AML-193 (cell line): ENCODE measurements at regions not wholly inside any gene's neighbourhood (a gene's known extent, or its start where the extent isn't known, plus 50 kb on each side); places are given as distances from the start of the nearest gene placed in this dataset.

ENCODE experiments used
- DNase-seq, 2 experiments: peaks; one replicate each; lab custom pipeline; 2025; lab: John Stamatoyannopoulos, UW

DNA sequence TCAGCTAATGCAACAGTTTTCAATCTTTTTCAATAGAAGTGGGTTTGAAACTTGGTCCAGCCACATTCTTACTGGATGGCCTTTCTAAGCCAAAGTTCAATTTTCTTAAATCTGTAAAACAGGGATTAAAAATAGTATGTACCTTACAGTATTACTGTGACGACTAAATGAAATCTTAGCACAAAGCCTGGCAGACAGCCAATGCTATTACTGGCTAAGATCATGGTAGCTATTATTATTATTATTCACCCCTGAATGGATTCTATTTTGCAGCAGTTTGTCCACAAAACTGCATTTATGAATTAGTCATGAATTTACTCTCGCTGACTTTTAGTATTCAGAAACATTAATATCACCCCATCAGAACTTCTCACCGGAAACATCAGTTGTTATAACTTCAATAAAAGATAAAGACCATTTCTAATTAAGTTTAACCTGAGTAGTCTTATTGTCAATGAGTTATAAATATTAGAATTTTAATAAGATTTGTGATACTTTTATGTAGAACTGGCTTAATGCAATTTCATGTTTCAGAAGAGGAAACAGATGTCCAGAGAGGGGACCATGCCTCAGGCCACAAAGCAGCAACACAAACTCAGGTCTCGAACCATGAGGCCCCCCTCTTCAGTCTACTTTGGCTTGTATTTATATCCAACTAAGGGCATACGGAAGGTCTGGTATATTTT, 468.2 kb downstream of the ARHGEF28 start:
- DNase-seq: no peak

GRCh38 chr5:74093561-74093960, 467.6 kb downstream of the ARHGEF28 start:
- no peak for DNase-seq

DNA sequence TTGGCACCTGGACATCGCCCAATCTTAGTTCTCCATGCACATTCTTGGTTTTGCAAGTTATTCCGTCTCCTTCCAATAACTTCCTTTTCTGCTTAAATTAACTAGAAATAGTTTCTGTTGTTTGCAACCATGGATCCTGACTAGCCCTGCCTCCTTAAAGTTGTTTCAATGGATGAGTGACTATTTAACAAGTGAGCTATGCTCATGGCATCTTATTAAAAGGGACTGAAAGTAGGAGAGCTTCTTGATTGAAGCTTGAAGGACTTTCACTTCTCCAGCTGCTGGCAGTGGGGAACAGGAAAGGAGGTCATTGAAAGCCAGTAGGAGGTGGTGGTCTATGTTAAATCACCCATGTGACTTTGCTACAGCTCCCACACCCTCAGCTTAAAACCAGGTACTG, 466.8 kb downstream of the ARHGEF28 start:
- DNase-seq: no peak

GRCh38 chr5:74085782-74086181, 459.8 kb downstream of the ARHGEF28 start:
- no peak for DNase-seq

DNA sequence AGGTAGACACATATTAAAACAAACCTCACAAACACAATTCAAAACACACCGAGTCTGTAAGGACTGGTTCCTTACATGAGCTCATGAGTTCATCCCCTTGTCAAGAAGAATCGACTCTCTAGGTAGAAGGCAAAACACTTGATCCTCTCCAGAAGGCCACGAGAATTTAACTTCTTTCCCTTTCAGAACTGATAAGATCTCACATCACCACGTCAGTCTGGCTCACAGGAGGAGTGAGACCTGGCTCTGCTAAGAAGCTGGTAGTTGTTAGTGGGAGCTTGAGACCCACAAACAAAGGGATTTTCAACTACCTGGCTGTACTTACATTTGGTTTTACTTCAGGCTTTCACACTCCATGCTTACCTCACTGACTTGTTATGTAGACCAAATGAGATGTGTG, 459.2 kb downstream of the ARHGEF28 start:
- DNase-seq: no peak

GRCh38 chr5:74083096-74083791, 457.2 kb downstream of the ARHGEF28 start:
- no peak for DNase-seq

DNA sequence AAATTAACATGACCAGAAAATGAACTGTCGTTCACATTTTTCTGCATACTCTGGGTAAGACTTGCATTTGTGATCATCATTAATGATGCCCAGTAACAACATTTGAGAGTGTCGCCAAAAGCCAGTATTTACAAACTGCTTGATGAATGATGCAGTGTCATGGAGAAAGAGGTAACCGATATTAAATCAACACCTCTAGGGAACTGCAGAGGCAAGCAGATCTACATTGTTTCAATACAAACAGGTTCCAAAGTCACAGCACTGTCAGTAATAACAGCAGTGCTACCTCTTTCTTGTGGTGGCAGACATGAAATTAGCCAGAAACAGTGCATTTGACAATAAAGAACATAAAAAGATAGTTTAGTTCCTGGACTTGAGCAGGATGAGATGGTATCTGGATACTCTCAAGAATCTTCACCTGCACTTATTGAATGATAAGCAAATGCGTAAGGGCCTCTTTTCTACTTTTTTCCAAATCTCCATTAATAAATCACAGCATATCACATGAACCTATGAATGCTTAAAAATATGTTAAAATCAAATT, 456.6 kb downstream of the ARHGEF28 start:
- no peak for DNase-seq

DNA sequence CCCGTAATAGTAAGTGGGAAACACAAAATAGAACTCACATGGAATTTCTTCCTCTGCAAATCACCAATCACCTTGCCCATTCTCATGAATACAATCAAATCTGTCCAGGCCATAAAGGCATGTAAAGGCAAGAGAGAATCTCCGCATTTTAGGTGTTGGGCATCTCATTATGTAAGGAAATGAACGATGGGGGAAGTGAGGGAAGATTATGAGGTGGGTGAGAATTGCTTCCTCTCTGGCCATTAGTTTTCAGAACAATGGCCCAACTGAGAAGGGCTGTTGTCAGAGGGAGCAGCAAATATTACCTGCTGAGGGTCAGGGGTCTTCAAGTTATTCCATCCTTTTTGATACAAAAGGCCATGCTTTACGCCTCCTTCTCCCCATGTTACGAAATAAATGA, 455.1 kb downstream of the ARHGEF28 start:
- no peak for DNase-seq

DNA sequence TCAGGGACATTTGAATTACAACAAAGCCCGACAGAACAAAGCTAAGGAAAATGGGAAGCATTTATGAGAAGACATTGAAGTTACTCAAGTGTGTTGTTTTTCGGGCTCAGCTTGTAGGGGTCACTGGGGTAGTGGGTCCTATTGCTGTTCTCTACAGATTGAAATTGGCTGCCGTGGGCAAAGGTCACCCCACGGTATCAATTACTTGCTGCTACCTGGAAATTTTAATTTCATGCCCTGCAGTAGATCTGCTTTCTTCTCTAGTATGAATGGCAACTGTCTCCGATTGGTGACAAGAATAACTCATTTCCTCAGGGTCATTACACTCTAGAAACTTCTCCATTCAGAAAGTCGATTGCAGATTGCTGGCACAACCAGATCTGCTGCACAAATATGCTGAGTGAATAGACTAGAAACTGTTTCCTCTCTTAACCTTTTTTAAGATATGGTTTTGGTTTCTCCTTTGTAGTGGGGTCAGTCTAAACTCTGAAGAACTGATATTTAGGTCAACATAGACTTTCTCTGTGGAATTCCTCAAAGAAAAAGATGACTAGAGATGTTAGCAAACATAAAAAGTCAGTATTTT, 454.1 kb downstream of the ARHGEF28 start:
- no peak for DNase-seq

DNA sequence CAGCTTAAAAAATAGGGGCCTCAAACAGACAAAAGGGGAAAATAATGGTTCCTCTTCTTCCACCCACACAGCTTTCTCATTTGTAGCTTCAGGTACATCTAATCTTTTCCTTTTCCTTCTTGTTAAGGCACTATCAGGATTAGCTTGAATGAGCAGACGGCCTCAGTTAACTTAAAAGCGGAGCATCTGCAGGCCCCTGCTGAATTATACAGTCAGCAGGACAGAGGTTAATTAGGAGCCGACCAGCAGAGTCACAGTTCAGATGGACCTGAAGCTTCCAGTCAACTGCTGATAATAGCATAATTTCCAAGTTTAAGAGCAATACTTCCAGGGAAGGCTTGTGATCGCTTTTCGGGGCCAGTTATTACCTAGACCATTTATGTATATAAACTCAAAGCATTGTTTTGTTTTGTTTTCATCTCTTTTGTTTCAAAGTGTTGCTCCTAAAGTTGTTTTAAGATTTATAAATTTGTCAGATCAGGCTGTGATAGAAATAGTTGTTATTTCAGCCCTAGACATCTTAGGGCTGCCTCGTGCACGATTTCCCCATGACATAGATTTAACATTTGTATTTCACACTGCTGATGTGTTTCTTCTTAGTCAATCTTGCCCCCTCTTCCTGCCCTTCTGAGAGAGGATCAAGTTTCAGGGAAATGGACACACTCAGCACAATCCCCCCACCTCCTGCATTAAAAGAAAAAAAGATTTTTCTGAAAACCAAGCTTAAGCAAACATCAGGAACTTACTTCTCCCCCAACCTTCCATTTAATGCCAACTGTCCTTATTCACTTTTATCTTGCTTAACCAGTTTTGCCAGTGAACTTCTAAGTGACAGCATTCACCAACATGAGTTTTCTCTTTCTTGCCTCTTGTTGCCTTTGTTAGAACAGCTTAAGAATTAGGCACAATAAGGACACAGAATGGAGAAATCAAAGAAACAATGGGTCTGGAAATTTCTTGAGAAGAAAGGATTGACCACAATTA, 449.8 kb downstream of the ARHGEF28 start:
- DNase-seq: no peak

GRCh38 chr5:74074111-74074510, 448.1 kb downstream of the ARHGEF28 start:
- DNase-seq: no peak

DNA sequence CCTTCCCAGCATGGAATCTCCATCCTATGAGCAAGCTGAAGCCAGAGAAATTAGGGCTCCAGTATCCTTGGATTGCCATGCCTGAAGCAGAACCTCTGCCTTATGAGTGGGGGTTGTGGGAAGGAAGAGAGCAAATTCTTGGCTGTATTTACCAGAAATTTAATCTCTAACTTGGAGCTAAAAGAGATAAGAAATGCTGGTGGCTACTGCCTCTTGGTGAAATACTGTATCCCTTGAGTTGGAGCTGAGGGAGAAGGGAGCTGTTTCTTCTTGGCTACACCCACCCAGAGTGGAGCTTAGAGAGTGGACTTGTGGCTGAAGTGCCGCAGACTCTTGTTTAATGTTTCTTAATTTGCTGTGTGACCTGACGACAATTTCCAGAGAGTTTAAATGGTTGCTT, 447.3 kb downstream of the ARHGEF28 start:
- DNase-seq: no peak

DNA sequence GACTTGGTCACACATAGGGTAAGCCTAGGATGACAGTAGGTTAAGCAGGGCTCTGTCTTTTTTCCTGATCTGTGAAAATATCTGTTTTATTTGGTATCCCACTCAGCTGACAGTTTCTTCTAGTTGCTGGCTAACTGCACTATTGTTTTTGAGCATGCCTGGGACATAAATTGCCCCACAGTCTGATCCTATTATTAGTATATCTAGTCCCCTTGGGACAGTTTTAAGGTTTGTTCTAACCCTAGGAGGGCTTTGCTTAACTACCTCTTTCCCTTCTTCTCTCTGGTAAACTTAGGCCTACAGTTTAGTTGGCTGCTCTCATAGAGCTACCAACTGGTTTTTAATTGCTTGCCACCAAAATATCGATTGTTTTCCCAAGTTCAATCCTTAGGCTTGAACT, 446.6 kb downstream of the ARHGEF28 start:
- DNase-seq: no peak

DNA sequence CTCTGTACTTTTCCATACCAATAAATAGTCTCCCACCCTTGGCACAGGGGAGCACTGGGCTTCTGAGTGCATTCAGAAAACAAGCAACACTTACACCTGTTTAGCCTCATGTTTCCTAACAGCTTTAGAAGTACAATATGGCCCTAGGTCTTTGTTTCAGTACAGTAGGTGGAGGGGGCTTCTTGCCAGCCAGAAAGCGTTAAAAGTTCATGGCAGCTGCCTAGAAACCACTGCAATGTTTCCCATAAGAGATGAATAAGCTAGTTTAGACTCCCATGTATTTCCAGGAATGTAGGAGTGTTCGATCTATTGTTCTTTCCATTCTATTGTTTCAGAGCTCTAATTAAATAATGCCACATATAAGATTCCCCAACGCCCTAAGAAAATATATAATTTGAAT, 444.8 kb downstream of the ARHGEF28 start:
- DNase-seq: no peak

DNA sequence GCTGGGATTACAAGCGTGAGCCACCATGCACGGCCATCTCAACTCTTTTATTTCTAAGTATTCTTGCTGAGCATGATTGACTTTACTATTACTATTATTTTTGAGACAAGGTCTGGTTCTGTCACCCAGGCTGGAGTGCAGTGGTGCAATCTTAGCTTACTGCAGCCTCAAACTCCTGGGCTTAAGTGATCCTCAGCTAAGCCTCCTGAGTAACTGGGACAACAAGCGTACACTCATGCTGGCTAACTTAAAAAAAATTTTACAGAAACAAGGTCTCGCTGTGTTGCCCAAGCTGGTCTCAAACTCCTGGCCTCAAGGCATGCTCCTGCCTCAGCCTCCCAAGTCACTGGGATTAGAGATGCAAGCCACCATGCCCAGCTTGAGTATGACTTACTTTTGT, 443.7 kb downstream of the ARHGEF28 start:
- DNase-seq: no peak

DNA sequence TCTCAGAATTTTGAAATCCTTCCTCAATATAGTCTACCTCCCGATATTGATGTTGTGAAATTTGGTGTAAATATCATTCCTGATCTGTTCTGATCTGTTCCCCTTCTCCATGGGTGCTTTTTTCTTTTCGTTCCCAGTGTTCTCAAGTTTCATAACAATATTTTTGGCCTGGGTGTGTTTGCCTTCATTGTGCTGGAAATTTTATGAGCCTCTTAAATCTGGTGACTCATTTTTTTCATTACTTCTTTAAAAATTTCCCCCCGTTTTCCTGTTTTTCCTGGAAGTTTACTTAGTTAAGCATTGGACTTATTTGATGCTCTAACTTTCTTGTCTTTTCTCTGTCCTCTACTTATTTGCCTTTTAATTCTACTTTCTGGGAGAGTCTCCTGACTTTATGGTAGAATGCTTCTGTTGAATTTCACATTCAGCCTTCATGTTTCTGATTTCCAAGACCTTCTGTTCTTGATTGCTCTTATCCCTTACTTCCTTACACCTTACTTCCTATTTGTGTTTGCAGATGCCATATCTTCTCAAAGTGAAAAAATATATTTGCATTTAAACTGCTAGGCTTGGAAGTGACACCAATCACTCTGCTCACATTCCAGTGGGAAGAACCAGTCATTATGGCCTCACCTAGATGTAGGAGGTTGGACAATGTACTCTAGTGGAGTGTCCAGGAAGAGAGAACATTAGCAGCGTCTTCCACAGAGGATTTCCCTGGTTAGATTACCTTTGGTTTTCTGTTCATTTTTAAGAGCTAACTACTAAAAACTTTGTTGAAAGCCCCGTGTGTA, 441.9 kb downstream of the ARHGEF28 start:
- DNase-seq: no peak

DNA sequence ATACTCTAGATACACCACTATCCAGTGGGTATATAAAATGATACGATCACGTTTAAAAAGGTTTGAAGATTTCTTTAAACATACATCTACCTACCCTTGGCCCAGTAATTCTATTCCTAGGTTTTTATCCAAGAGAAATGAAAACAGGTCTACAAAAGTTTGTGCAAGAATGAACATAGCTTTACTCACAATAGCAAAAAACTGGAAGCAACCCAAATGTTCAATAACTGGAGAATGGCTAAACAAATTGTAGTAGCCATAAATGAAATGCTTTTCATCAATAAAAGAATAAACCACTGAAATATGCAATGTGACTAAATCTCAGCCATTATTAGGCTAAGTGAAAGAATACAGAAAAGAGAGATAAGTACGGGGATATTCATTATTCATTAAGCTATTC, 438.9 kb downstream of the ARHGEF28 start:
- DNase-seq: no peak

DNA sequence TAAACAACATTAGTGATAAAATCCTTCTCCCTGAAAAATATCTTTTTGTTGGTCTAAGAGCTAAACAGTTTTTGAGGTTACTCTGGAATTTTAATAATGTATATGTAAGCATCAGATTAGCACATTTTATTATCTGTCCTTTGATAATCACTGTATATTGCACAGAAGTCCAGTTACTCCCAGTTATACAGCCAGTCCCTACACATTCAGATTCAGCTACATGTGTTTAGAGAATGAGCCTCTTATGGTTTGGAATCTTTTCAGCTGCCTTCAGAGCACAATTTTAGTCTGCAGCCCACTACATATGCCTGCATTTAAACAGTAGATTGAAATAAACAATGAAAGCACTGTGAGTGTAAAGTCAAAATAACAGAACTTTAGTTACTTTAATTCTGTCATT, 438.2 kb downstream of the ARHGEF28 start:
- no peak for DNase-seq

DNA sequence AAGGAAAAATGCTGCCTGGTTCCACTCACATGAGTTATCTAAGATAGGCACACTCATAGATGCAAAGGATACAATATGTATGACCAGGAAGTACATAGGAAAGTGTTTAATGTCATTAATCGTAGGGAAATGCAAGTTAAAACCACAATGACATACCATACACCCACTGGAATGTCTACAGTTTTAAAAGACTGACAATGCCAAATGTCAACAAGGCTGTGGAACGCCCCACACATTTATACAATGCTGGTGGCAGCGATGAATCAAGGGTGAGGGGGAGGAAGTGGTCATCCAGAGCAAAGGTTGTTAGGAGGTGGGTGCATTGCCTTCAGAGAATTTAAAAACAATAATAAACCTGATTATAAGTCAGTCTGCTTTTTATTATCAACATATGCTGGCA, 437.8 kb downstream of the ARHGEF28 start:
- DNase-seq: no peak

GRCh38 chr5:74063346-74063745, 437.4 kb downstream of the ARHGEF28 start:
- no peak for DNase-seq

GRCh38 chr5:74061292-74061691, 435.3 kb downstream of the ARHGEF28 start:
- DNase-seq: no peak
